Uterus (tissue), 3 donors: ENCODE measurements at regions not wholly inside any gene's neighbourhood (a gene's known extent, or its start where the extent isn't known, plus 50 kb on each side); places are given as distances from the start of the nearest gene placed in this dataset.

Experiments used
- DNase-seq, 2 donors: peaks; one replicate each; pipeline ENCODE4 v3.0.0-alpha.2; 2019 to 2020
- H3K27ac ChIP-seq, 2 donors: fragments of 200-600 bp; sonication (generic); 1 replicate in 1 of 2; 2 replicates in 1 of 2; pipeline ENCODE4 v1.5.1; 2016 to 2018
- H3K27me3 ChIP-seq, 2 donors: fragments of 200-600 bp; sonication (generic); one replicate each; pipeline ENCODE4 v1.5.1; 2018 to 2019; ENCODE audit warnings: control low read depth in 1 of 2
- H3K36me3 ChIP-seq, 2 donors: fragments of 200-600 bp; sonication (generic); one replicate each; pipeline ENCODE4 v1.5.1; 2019; ENCODE audit warnings: control low read depth in 1 of 2
- H3K4me1 ChIP-seq, 2 donors: fragments of 200-600 bp; sonication (generic); one replicate each; pipeline ENCODE4 v1.5.1; 2018 to 2019; ENCODE audit warnings: control low read depth in 1 of 2
- H3K4me3 ChIP-seq, 2 donors: fragments of 200-600 bp; sonication (generic); 1 replicate in 1 of 2; 2 replicates in 1 of 2; pipeline ENCODE4 v1.5.1; 2018 to 2019; ENCODE audit warnings: mild to moderate bottlenecking in 1 of 2
- H3K9me3 ChIP-seq, 2 donors: fragments of 200-600 bp; sonication (generic); one replicate each; pipeline ENCODE4 v1.5.1; 2019; ENCODE audit warnings: control low read depth in 1 of 2
- POLR2A ChIP-seq, 2 donors: fragments of 450-650 bp; IDR thresholded peaks; one replicate each; pipeline ENCODE4 v1.6.1; 2016; ENCODE audit warnings: antibody characterized with exemption in 2 of 2, mild to moderate bottlenecking in 1 of 2, moderate library complexity in 1 of 2
- intact Hi-C: fragments of 100-400 bp; cut with DNase I; formaldehyde crosslinking; loops from one replicate; pipeline ENCODE4 v1.15.1; 2023; ENCODE audit warnings: low total_unique reads
- TF ChIP-seq, protein P1 (sequence below), 4 experiments: fragments of 200-600 bp in 2 of 4; fragments of 450-650 bp in 2 of 4; sonication (generic) in 2 of 4; IDR thresholded peaks; one replicate each; pipeline ENCODE4 v1.5.1; 2016 to 2019; ENCODE audit warnings: antibody characterized with exemption in 4 of 4, mild to moderate bottlenecking in 2 of 4, moderate library complexity in 1 of 4
- donor health status: DM: yes; HTN: yes; CAD: no.

- no peaks in the 10 kb centered on the region for H3K4me1 ChIP-seq
- no peak overlapping the region for H3K4me3 ChIP-seq
- TF ChIP-seq POLR2A (IDR thresholded peaks at IDR 0.05), result no peak
- TF ChIP-seq, protein P1, sequence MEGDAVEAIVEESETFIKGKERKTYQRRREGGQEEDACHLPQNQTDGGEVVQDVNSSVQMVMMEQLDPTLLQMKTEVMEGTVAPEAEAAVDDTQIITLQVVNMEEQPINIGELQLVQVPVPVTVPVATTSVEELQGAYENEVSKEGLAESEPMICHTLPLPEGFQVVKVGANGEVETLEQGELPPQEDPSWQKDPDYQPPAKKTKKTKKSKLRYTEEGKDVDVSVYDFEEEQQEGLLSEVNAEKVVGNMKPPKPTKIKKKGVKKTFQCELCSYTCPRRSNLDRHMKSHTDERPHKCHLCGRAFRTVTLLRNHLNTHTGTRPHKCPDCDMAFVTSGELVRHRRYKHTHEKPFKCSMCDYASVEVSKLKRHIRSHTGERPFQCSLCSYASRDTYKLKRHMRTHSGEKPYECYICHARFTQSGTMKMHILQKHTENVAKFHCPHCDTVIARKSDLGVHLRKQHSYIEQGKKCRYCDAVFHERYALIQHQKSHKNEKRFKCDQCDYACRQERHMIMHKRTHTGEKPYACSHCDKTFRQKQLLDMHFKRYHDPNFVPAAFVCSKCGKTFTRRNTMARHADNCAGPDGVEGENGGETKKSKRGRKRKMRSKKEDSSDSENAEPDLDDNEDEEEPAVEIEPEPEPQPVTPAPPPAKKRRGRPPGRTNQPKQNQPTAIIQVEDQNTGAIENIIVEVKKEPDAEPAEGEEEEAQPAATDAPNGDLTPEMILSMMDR (IDR thresholded peaks at IDR 0.05), result no peak
- H3K36me3 ChIP-seq, result no peaks in the 10 kb centered on the region
- DNase-seq, result no peak
- H3K27me3 ChIP-seq, result no peaks in the 10 kb centered on the region
- intact Hi-C loops, result no loop called here
- no peaks in the 10 kb centered on the region for H3K9me3 ChIP-seq
- no peak overlapping the region for H3K27ac ChIP-seq
Observed at GRCh38 chr9:135009051-135009560, 78.4 kb upstream of the OLFM1 start.

- Histone ChIP-seq H3K4me1 (no peaks in the 10 kb centered on the region), H3K27me3 (no peaks in the 10 kb centered on the region)
Observed at GRCh38 chr9:135009794-135010585, 77.5 kb upstream of the OLFM1 start.

DNA sequence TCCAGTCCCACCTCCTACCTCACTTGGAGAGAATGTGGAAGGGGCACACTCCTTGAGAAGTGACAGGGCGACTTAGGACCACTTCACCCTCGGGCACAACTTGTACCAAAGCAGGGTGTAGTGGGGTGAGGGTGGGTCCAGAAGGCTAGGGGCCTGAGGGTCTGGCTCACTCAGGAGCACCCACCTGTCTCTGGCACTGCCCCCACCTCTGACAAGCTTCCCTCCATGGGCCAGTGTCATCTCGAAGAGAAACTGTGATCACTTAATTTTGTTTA lies 76.9 kb upstream of the OLFM1 start:
- H3K9me3 ChIP-seq, result no peaks in the 10 kb centered on the region
- TF ChIP-seq POLR2A (IDR thresholded peaks at IDR 0.05), result no peak
- TF ChIP-seq, protein P1 (IDR thresholded peaks at IDR 0.05), result no peak
- H3K36me3 ChIP-seq, result no peaks in the 10 kb centered on the region
- DNase-seq, result no peak
- intact Hi-C loops, result no loop called here
- H3K4me3 ChIP-seq, result no peak overlapping the region
- no peak overlapping the region for H3K27ac ChIP-seq
- no peaks in the 10 kb centered on the region for H3K27me3 ChIP-seq
- no peaks in the 10 kb centered on the region for H3K4me1 ChIP-seq

More at GRCh38 chr9:135009794-135010585, 77.5 kb upstream of the OLFM1 start:
- no peaks in the 10 kb centered on the region for H3K36me3 ChIP-seq
- H3K9me3 ChIP-seq, result no peaks in the 10 kb centered on the region
- TF ChIP-seq, protein P1 (IDR thresholded peaks at IDR 0.05), result no peak
- TF ChIP-seq POLR2A (IDR thresholded peaks at IDR 0.05), result no peak
- no peak for DNase-seq
- H3K27ac ChIP-seq, result no peak overlapping the region
- H3K4me3 ChIP-seq, result no peak overlapping the region
- intact Hi-C loops, result no loop called here

DNA sequence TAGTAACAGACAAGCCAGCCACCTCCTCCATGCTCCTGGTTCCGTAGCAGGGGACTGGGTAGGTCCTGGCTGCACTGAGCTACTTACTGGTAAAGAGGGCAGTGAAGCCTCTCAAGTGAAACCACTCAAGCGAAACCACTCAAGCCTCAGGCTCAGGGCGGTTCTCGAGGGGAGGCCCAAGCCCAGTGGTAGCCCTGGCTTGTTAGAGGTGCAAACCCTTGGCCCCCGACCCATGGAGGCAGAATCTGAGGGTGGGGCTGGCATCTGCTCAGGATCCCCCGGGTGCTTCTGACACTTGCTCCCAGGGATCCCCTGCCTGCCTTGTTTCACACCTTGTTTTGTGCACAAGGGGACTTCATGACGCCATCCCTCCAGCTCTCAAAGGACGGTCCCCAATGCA lies 76.5 kb upstream of the OLFM1 start:
- no peak for TF ChIP-seq POLR2A (IDR thresholded peaks at IDR 0.05)
- TF ChIP-seq, protein P1 (IDR thresholded peaks at IDR 0.05), result no peak
- Histone ChIP-seq H3K27me3 (no peaks in the 10 kb centered on the region), H3K4me3 (no peak overlapping the region), H3K36me3 (no peaks in the 10 kb centered on the region), H3K27ac (no peak overlapping the region), H3K9me3 (no peaks in the 10 kb centered on the region), H3K4me1 (no peaks in the 10 kb centered on the region)
- DNase-seq, result no peak
- intact Hi-C loops, result no loop called here

GRCh38 chr9:135012166-135012565 lies 75.3 kb upstream of the OLFM1 start:
- no peak for DNase-seq
- Histone ChIP-seq H3K4me3 (no peak overlapping the region), H3K27ac (no peak overlapping the region), H3K36me3 (no peaks in the 10 kb centered on the region), H3K27me3 (no peaks in the 10 kb centered on the region), H3K4me1 (no peaks in the 10 kb centered on the region), H3K9me3 (no peaks in the 10 kb centered on the region)
- intact Hi-C loops, result no loop called here
- TF ChIP-seq POLR2A (IDR thresholded peaks at IDR 0.05), result no peak
